ENCODE measurements at regions not wholly inside any gene's neighbourhood (a gene's known extent, or its start where the extent isn't known, plus 50 kb on each side); places are given as distances from the start of the nearest gene placed in this dataset.

DNA sequence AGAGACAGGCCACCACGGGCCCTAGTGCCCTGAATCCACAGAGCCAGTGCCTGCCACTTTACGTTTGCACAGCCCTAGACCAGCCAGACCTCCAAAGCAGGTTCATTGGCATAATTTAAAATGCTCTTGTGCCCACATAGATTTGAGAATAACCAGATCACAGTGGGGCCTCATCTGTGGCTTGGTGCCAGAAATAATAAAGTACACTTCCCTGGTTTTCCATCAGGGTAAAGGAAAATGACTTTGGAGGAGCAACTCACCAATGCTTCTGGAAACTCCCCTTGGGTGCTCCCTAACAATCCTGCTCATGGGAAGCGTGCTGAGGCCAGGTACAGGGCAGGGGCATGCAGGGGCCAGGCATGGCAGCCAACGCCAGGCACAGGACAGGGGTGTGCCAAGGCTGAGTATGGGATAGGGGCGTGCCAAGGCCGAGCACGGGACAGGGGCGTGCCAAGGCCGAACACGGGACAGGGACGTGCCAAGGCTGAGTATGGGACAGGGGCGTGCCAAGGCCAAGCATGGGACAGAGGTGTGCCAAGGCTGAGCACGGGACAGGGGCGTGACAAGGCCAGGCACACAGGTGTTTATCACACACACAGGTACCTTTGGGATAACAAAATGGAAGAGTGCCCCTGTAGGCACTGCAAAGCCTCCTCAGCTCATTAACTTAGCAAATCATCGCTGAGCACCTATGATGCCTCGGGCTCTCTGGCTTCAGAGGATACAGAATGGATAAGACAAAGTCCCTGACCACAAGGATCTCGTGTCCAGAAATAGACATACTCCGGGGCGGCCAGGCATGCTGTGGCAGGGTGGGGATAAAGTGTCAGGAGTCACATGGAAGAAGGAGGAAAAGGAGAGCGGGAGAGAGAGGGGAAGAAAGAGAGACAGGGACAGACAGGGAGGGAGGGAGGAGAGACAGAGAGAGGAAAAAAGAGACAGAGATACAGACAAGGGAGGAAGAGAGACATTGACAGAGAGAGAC lies 334.7 kb downstream of the EIPR1 start:
- H3K27ac Mint-ChIP-seq: no peak overlapping the region

DNA sequence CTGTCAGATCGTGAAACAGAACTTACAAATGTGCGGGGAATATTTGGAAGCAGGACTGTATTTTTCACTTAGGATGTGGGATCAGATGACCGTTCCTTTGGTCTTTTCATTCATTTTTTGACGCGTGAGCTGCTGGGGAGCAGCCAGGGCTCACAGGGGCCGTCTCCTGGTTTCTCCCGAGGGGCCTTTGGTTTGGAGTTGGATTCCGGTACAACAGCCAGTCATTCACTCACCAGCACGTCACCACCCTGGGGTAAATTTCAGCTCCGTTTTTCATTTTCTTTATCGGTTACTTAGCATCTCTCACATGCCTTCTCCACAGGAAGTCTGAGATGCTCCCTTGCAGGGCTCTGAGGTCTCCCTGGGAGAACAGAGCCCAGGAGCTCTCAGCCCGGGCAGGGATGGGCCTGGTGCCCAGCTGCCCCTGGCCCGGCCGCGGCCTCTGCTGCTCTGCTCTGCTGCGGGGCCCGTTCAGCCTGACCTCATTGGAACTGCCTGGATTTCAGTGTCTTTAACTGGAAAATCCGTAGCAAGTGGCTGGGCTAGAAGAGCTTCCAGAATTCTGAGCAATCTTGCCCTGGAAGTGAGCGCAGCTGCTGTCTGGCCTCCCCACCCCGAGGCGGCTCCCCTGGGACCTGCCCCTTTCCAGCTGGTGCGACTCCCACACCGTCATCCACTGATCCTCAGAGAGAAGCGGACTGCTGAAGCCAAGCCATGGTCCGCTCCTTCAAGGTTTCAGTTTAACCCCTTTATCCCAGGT lies 335.6 kb downstream of the EIPR1 start:
- H3K4me1 Mint-ChIP-seq: no peaks in the 10 kb centered on the region
- no peak overlapping the region for H3K4me3 Mint-ChIP-seq
- H3K27me3 ChIP-seq (ENCODE audit: control insufficient read depth, insufficient read depth, low read length, poor library complexity, severe bottlenecking): no peaks in the 10 kb centered on the region
- peak; percentile 29 for DNase-seq
- H3K4me3 ChIP-seq (ENCODE audit: low read length): no peak overlapping the region
- peaks cover 5% of the 10 kb centered on the region for H3K9me3 ChIP-seq (ENCODE audit: control insufficient read depth, low read length)
- TF ChIP-seq, protein P1, sequence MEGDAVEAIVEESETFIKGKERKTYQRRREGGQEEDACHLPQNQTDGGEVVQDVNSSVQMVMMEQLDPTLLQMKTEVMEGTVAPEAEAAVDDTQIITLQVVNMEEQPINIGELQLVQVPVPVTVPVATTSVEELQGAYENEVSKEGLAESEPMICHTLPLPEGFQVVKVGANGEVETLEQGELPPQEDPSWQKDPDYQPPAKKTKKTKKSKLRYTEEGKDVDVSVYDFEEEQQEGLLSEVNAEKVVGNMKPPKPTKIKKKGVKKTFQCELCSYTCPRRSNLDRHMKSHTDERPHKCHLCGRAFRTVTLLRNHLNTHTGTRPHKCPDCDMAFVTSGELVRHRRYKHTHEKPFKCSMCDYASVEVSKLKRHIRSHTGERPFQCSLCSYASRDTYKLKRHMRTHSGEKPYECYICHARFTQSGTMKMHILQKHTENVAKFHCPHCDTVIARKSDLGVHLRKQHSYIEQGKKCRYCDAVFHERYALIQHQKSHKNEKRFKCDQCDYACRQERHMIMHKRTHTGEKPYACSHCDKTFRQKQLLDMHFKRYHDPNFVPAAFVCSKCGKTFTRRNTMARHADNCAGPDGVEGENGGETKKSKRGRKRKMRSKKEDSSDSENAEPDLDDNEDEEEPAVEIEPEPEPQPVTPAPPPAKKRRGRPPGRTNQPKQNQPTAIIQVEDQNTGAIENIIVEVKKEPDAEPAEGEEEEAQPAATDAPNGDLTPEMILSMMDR (conservative IDR thresholded peaks at IDR 0.05): no peak
- no peak overlapping the region for H3K9ac ChIP-seq (ENCODE audit: extremely low read depth, low read length, poor library complexity, severe bottlenecking)
- H3K36me3 Mint-ChIP-seq (ENCODE audit: low read depth): no peaks in the 10 kb centered on the region
- no peaks in the 10 kb centered on the region for H3K36me3 ChIP-seq (ENCODE audit: control insufficient read depth, insufficient read depth, low read length)
- peak overlapping the region; percentile 50 for H3K27ac ChIP-seq (ENCODE audit: low read depth, low read length)
- no peaks in the 10 kb centered on the region for H3K27me3 Mint-ChIP-seq (ENCODE audit: insufficient read depth)
- 78 to 86% methylated on average over 13 to 25 of the region's 25 CpGs for WGBS, 2 experiments (ENCODE audit: insufficient coverage in 1 of 2, insufficient read length in 1 of 2)
- no peaks in the 10 kb centered on the region for H3K4me1 ChIP-seq (ENCODE audit: control insufficient read depth, insufficient read depth, low read length)
- H3K27ac Mint-ChIP-seq: no peak overlapping the region
- no peaks in the 10 kb centered on the region for H3K9me3 Mint-ChIP-seq

More for the DNA sequence above, 334.7 kb downstream of the EIPR1 start:
- Histone ChIP-seq H3K9me3 (ENCODE audit: control insufficient read depth, low read length) (peaks cover 5% of the 10 kb centered on the region), H3K27ac (ENCODE audit: low read depth, low read length) (no peak overlapping the region), H3K9ac (ENCODE audit: extremely low read depth, low read length, poor library complexity, severe bottlenecking) (no peak overlapping the region), H3K36me3 (ENCODE audit: control insufficient read depth, insufficient read depth, low read length) (no peaks in the 10 kb centered on the region), H3K4me1 (ENCODE audit: control insufficient read depth, insufficient read depth, low read length) (no peaks in the 10 kb centered on the region), H3K4me3 (ENCODE audit: low read length) (no peak overlapping the region), H3K27me3 (ENCODE audit: control insufficient read depth, insufficient read depth, low read length, poor library complexity, severe bottlenecking) (no peaks in the 10 kb centered on the region)
- Mint-ChIP-seq H3K36me3 (ENCODE audit: low read depth) (no peaks in the 10 kb centered on the region), H3K9me3 (no peaks in the 10 kb centered on the region), H3K27me3 (ENCODE audit: insufficient read depth) (no peaks in the 10 kb centered on the region), H3K4me1 (no peaks in the 10 kb centered on the region), H3K4me3 (no peak overlapping the region)
- TF ChIP-seq, protein P1 (conservative IDR thresholded peaks at IDR 0.05): no peak
- WGBS, 2 experiments (ENCODE audit: insufficient coverage in 1 of 2, insufficient read length in 1 of 2): 87 to 92% methylated on average over 15 to 20 of the region's 20 CpGs
- no peak for DNase-seq

DNA sequence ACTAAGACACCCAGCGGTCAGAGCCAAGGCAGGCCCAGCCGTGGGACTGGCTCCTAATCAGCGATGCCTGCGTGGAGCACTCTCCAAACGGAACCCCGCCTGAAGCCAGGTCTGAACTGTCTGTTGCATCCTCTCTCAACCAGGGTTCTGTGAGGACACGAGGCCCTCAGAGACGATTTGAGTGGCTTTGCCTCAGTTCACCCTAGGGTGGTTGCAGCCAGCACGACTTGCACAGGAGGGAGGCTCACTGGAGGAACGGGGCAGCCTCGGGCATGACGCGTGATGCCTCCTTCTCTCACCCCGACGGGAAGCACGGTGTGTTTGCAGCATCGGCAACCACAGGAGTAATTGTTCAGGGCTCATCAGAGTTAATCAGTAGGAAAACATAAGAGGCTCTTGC lies 336.4 kb downstream of the EIPR1 start:
- H3K36me3 ChIP-seq (ENCODE audit: control insufficient read depth, insufficient read depth, low read length): no peaks in the 10 kb centered on the region
- TF ChIP-seq, protein P1 (conservative IDR thresholded peaks at IDR 0.05): no peak
- Mint-ChIP-seq H3K27ac (no peak overlapping the region), H3K27me3 (ENCODE audit: insufficient read depth) (no peaks in the 10 kb centered on the region), H3K4me3 (no peak overlapping the region), H3K36me3 (ENCODE audit: low read depth) (no peaks in the 10 kb centered on the region), H3K9me3 (no peaks in the 10 kb centered on the region), H3K4me1 (no peaks in the 10 kb centered on the region)
- H3K4me1 ChIP-seq (ENCODE audit: control insufficient read depth, insufficient read depth, low read length): no peaks in the 10 kb centered on the region
- WGBS, 2 experiments (ENCODE audit: insufficient coverage in 1 of 2, insufficient read length in 1 of 2): 93% methylated on average over 14 to 17 of the region's 17 CpGs
- H3K27ac ChIP-seq (ENCODE audit: low read depth, low read length): no peak overlapping the region
- no peak overlapping the region for H3K4me3 ChIP-seq (ENCODE audit: low read length)
- H3K9me3 ChIP-seq (ENCODE audit: control insufficient read depth, low read length): peaks cover 5% of the 10 kb centered on the region
- DNase-seq: peak; percentile 41
- no peaks in the 10 kb centered on the region for H3K27me3 ChIP-seq (ENCODE audit: control insufficient read depth, insufficient read depth, low read length, poor library complexity, severe bottlenecking)
- no peak overlapping the region for H3K9ac ChIP-seq (ENCODE audit: extremely low read depth, low read length, poor library complexity, severe bottlenecking)
